Stimulated activated CD8-positive, alpha-beta memory T cell treated with anti-CD3 and anti-CD28 coated beads, Interleukin-4, amount 100 ng/mL, for 24 hours (primary cell): ENCODE measurements at regions not wholly inside any gene's neighbourhood (a gene's known extent, or its start where the extent isn't known, plus 50 kb on each side); places are given as distances from the start of the nearest gene placed in this dataset.
"Not testable (repeated sequence)": the region's sequence is repeated elsewhere in the genome, so short reads cannot be mapped to it uniquely, and the experiment has no call there.

Experiments
- DNase-seq: peaks from one replicate; pipeline ENCODE4 v3.0.0-alpha.2; 2020; ENCODE audit warnings: low read depth

DNA sequence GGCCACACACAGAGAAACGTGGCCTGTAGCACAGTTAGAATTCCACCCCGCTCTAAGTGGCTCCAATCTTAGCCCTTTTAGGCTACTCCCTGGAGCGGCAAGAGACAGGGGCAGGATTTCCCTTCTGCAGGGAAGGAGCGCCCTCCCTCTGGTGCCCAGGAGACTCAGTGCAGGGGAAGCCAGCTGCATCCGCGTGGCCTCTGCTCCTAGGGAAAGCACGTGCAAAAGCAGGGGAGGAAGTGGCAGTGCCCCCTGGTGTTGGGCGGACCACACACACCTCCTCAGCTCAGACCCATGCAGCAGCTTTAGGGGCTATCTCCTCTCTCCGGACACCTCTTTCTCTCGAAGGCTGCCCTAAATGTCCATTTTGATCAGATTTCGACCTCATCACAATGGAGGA, 50.0 kb downstream of the SPRING1 start:
- peak; percentile 35 for DNase-seq

DNA sequence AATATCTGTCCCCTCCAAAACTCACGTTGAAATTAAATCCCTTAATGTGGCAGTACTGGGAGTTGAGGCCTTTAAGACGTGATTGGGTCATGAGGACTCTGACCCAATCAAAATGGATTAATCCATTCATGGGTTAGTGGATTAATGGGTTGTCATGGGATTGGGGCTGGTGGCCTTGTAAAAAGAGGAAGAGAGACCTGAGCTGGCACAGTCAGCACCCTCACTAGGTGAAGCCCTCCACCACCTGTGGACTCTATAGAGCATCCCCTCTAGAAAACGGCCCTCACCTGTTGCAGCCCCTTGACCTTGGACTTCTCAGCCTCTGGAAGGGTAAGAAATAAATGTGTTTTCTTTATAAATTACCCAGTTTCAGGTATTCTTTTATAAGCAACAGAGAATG, 53.0 kb downstream of the SPRING1 start:
- DNase-seq: no peak

DNA sequence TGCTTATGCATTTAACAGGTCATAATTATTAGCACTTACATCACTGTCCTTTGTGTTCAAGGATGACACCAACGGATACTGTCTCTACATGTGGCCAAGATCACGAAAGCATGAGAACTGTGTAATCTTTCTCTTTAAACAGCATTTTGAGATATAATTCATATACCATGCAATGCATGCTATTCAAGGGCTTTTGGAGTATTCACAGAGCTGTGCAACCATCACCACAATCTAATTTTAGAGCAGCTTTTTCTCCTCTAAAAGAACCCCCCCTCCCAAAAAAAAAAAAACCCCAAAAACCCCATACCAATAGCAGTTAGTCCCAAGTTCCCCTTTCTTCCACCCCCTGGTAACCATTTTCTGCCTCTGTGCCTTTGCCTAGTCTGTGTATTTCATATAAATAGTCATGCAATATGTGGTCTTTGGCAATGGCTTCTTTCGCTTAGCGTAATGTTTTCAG, 60.6 kb downstream of the SPRING1 start:
- no peak for DNase-seq

DNA sequence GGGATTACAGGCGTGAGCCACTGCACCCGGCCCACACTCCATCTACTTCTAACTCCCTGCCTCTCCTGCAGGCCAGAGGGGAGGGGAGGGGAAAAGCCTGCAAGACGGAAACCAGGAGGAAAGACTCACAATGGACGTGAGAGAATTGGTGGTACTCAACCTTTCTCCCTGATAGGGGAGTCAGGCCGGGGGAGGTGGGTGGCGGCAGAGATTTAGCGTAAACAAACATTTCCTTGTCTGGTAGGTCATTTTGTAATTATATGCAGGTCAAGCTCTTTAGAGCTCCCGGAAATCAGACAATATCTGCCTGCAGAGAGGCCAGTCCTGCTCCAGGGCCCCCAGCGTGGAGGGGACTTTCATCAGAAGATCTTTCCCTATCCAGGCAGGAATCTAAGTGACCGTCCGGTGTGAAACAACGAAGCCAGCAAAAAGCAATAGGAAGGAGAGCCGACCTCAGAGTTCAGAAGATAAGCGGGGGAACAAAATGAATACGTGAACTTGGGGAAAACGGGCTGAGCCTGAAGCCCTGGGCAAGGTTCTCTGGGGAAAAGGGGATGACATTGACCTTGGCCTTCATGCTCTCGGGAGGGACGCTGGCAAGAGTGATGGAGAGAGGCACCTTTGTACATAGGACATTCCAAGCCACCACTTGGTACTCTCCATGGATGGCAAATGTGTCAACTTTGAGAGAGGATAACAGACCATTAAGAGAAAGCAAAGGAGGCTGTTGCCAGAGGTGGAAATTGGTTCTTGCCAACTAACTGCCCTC, 62.3 kb downstream of the SPRING1 start:
- no peak for DNase-seq

DNA sequence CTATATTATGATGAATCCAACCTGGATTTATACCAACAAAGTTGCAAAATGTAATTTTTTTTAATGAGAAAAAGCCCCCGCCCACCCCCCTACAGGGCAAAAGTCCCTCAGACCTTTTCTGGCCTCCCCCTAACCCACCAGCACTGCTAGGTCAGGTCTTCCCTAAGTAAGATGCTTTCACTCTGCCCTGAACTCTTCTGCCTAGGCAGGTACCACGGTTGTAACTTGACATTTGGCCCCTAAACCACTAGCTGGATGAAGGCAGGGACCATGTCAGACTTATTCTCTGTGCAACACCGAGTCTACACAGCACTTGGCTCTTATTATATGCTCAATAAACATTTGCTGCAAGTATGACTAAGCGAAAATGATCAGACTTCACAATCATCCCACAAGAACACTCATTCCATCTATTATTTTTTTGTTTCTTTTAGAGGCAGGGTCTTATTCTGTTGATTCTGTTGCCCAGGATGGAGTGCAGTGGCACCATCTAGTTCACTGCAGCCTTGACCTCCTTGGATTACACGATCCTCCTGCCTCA, 63.2 kb downstream of the SPRING1 start:
- no peak for DNase-seq

DNA sequence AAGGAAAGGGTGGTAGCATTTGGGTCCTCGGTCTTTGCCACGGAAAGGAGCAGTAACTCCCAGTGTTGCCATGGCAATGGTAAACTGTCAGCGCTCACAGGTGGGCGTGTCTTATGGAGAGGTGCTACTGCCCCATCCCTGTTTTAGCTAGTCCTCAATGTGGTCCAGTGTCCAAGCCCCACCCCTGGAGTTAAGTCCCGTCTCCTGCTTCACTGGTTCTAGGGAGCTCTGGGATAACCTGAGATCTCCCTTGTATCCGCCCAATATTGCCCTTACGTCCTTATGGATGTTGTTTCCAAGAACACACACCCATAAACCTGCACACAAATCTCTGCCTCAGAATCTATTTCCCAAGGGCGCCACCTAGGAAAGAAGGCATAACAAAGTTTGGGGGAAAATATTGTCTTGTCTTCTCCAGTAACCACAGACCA, 64.2 kb downstream of the SPRING1 start:
- DNase-seq: no peak

GRCh38 chr12:116672842-116673516, 64.9 kb downstream of the SPRING1 start:
- DNase-seq: no peak

DNA sequence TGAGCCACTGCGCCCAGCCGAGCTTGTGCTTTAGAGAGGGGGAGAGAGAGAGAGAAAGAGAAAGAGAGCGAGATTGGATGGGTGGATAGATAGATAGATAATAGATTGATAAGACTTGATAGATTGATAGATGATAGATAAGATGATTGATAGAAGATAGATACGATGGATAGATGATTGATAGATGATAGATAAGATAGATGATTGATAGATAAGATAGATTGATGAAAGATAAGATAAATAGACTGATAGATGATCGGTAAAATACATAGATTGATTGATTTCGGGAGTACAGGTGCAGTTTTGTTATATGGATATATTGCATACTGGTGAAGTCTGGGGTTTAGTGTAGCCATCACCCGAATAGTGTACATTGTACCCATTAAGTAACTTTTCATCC, 65.9 kb downstream of the SPRING1 start:
- DNase-seq: no peak

DNA sequence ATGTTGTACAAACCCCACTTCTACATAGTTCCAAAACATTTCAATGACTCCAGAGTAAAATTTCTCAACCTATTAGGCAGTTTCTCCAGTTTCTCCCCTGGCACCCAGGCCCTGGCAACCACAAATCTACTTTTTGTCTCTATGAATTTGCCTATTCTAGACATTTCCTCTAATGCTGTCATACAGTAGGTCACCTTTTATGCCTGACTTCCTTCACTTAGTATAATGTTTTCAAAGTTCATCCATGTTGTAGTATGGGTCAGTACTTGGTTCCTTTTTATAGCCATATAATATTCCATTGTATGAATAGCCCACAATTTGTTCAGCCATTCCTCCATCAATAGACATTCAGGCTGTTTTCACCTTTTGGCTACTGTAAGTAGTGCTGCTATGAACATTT, 67.0 kb downstream of the SPRING1 start:
- DNase-seq: no peak

DNA sequence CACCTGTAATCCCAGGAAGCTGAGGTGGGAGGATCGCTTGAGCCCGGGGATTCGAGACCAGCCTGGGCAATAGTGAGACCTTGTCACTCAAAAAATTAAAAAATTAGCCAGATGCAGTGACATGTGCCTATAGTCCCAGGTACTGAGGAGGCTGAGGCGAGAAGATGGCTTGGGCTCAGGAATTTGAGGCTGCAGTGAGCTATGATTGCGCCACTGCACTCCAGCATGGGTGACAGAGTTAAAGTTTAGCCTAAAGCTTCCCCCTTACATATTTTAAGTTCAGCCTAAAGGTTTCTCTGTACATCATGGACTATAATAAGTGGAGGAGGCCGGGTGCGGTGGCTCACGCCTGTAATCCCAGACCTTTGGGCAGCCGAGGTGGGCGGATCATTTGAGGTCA, 70.1 kb downstream of the SPRING1 start:
- no peak for DNase-seq

- DNase-seq: not testable (repeated sequence)
Measured at GRCh38 chr12:116666829-116667228, 71.0 kb downstream of the SPRING1 start.

GRCh38 chr12:116666305-116666673, 71.6 kb downstream of the SPRING1 start:
- DNase-seq: no peak

DNA sequence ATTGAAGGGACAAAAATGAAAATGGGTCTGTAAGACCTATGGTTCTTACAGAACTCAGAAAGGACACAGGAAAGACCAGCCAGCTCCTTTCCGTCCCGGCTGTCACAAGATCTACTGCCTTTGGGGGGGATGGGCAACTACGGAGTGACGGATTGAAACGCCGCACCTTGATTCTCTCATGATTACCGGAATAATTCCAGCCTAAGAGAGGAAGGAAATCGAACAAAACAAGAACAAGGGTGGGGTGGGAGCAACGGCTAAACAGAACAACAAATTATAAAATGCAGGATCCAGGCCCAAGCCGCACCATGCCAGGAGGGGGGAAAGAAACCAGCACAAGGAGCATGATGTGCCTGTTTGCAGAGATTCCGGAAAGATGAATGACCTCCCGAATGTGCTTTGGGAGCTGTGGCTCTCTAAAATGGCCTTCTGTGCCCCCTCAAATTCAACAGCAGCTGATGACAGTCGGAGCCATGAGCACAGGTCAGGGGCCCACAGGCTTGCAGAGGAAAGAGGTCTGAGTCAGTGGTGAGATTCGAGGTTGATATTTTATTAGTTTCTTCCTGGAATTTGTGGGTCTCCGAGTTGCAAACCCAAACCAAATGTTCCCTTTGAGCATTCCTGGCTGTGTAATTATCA, 72.1 kb downstream of the SPRING1 start:
- no peak for DNase-seq

GRCh38 chr12:116664085-116664484, 73.8 kb downstream of the SPRING1 start:
- no peak for DNase-seq

DNA sequence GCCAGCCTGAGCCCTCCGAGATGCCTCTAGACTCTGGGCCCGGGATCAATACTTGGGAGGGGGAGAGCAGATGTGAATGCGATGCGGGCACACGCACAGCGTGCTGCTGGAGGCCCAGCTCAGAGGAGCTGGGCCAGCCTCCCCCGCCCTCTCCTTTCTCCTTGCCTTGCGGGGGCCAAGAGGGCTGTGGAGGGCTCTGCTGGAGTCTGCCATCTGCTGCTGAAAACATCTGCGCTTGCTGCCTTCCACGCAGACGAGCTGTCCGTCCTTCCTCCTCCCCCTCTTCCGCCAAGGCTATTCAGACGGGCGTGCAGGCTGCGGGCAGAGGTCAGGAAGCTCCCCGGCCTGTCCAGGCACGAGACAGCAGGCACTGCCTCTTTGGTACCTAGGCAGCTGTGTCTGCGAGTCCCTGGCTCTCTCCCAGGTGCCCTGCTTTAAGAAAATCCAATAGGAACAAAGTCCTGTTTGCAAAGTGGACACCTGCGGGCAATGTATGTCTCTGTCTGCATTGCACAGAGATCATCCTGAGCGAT, 75.2 kb downstream of the SPRING1 start:
- DNase-seq: no peak

DNA sequence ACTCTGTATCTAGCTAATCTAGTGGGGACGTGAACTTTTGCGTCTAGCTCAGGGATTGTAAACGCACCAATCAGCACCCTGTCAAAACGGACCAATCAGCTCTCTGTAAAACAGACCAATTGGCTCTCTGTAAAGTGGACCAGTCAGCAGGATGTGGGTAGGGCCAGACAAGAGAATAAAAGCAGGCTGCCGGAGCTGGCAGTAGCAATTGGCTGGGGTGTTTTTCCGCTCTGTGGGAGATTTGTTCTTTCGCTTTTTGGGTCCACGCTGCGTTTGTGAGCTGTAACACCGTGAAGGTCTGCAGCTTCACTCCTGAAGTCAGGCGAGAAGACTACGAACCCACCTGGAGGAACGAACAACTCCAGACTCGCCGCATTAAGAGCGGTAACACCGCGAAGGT, 76.5 kb downstream of the SPRING1 start:
- no peak for DNase-seq

- not testable (repeated sequence) for DNase-seq
Measured at GRCh38 chr12:116660740-116661139, 77.1 kb downstream of the SPRING1 start.

DNA sequence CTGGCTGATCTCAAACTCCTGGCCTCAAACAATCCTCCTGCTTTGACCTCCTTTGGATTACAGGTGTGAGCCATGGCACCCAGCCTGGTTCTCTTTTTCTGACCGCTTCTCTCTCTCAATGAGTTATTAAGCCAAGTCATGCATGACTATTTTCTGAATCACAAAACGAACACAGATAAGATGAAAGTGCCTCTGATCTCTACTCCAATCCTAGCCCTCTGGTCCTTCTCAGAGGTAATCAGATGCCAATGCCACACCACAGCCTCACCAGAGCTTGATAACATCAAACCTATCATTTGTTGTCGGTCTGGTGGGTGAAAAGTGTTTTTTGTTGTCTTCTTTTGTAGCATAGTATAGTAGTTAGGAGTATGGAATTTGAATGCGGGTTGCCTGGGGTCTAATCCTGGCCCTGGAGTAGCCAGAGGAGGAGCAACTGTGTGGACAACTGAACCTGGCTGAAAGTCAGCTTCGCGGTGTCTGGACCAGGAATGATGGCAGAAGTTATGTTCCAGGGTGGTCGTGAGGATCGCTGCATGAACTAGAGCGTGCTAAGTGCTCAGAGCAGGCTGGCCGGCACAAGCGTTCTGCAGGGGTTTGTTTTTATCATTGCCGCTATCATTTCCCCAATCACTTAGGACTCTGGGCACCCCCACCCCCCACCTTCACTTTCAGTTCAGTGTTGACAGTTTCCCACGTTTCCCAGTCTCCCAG, 77.9 kb downstream of the SPRING1 start:
- DNase-seq: no peak

- no peak for DNase-seq
Measured at GRCh38 chr12:116657921-116658495, 79.9 kb downstream of the SPRING1 start.

- no peak for DNase-seq
Measured at GRCh38 chr12:116656306-116656705, 81.6 kb downstream of the SPRING1 start.

DNA sequence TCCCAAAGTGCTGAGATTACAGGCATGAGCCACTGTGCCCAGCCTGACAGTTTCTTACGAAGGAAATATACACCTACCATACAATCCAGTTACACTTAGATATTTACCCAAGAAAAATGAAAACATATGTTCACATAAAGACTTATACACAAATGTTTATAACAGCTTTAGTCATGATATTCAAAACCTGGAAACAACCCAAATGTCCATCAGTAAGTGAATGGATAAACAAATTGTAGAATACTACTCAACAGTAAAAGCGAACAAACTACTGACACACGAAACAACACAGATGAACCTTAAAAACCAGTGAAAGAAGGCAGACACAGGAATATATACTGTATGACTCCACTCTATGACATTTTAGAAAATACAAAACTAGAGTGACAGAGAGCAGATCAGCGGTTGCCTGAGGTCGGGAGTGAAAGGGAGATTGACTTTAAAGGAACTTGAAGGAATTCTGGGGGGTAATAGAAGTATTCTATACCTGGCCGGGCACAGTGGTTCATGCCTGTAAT, 83.6 kb downstream of the SPRING1 start:
- DNase-seq: no peak
